ENCODE measurements at regions not wholly inside any gene's neighbourhood (a gene's known extent, or its start where the extent isn't known, plus 50 kb on each side); places are given as distances from the start of the nearest gene placed in this dataset.

GRCh38 chr1:198922638-198923430 is 284.0 kb downstream of the PTPRC start (continued):
- TF ChIP-seq SKIL (IDR thresholded peaks at IDR 0.05; ENCODE audit: low read depth, poor library complexity, severe bottlenecking) (peak; percentile 70), ATF2 (IDR thresholded peaks at IDR 0.05; ENCODE audit: low read length) (peak; percentile 31; the same call in 1 of the 2 replicates), NFXL1 (IDR thresholded peaks at IDR 0.05; ENCODE audit: borderline replicate concordance) (no peak), FOXK2 (IDR thresholded peaks at IDR 0.05) (no peak), POLR2AphosphoS5 (IDR thresholded peaks at IDR 0.05; ENCODE audit: low read length) (no peak), RUNX3 (IDR thresholded peaks at IDR 0.05; ENCODE audit: low read length) (no peak), IRF3 (IDR thresholded peaks at IDR 0.05) (no peak), CBX5 (IDR thresholded peaks at IDR 0.05; ENCODE audit: low read depth) (no peak), ZNF24 (IDR thresholded peaks at IDR 0.05) (peak; percentile 64; the same call in 1 of the 2 replicates), E4F1 (IDR thresholded peaks at IDR 0.05; ENCODE audit: borderline replicate concordance, partially characterized antibody) (no peak), TCF12 (IDR thresholded peaks at IDR 0.05; ENCODE audit: low read depth, low read length) (no peak), TARDBP (IDR thresholded peaks at IDR 0.05; ENCODE audit: borderline replicate concordance) (no peak), MEF2B (IDR thresholded peaks at IDR 0.05; ENCODE audit: partially characterized antibody, poor library complexity, severe bottlenecking) (no peak), RFX5 (IDR thresholded peaks at IDR 0.05; ENCODE audit: low read depth, low read length) (no peak), ZBTB11 (CRISPR knock-in tag; IDR thresholded peaks at IDR 0.05) (no peak), MEF2A (IDR thresholded peaks at IDR 0.05; ENCODE audit: insufficient read depth, low read depth, low read length) (0 out of 2 replicates have a peak, but pooled peaks have one; percentile 48), TBL1XR1 (IDR thresholded peaks at IDR 0.05; ENCODE audit: low read depth, low read length) (no peak), JUND (IDR thresholded peaks at IDR 0.05; ENCODE audit: low read depth, low read length) (no peak), RELA (IDR thresholded peaks at IDR 0.05; ENCODE audit: borderline replicate concordance, partially characterized antibody) (no peak), CREB1 (IDR thresholded peaks at IDR 0.05; ENCODE audit: low read depth) (peak; percentile 63; the same call in 1 of the 2 replicates)
